Fibroblast of skin of left quadriceps (primary cell): ENCODE measurements at regions not wholly inside any gene's neighbourhood (a gene's known extent, or its start where the extent isn't known, plus 50 kb on each side); places are given as distances from the start of the nearest gene placed in this dataset.

Experiments used
- DNase-seq, 2 experiments: peaks; one replicate each; pipeline ENCODE4 v3.0.0-alpha.2; 2013; ENCODE audit warnings: low read depth in 2 of 2

GRCh38 chr9:115169003-115169402, 51.0 kb upstream of the TNC start:
- DNase-seq: no peak

GRCh38 chr9:115170358-115171073, 52.6 kb upstream of the TNC start:
- peak in 1 of 2 experiments; percentile 34 for DNase-seq

- no peak for DNase-seq
Observed at GRCh38 chr9:115171921-115172388, 54.0 kb upstream of the TNC start.

- DNase-seq: no peak
Observed at GRCh38 chr9:115182264-115182663, 64.3 kb upstream of the TNC start.

- no peak for DNase-seq
Observed at GRCh38 chr9:115183436-115183835, 65.5 kb upstream of the TNC start.

GRCh38 chr9:115189686-115190085, 71.7 kb upstream of the TNC start:
- DNase-seq: no peak

GRCh38 chr9:115191667-115192066, 73.7 kb upstream of the TNC start:
- no peak for DNase-seq

GRCh38 chr9:115192280-115192679, 74.3 kb upstream of the TNC start:
- DNase-seq: no peak

- no peak for DNase-seq
Observed at GRCh38 chr9:115192835-115193525, 75.0 kb upstream of the TNC start.

GRCh38 chr9:115193777-115194176, 75.8 kb upstream of the TNC start:
- no peak for DNase-seq

GRCh38 chr9:115194216-115194615, 76.3 kb upstream of the TNC start:
- DNase-seq: no peak

- DNase-seq: peak in 1 of 2 experiments; percentile 62
Observed at GRCh38 chr9:115195912-115196311, 78.0 kb upstream of the TNC start.

GRCh38 chr9:115196919-115197318, 79.0 kb upstream of the TNC start:
- no peak for DNase-seq

- DNase-seq: no peak
Observed at GRCh38 chr9:115198001-115198400, 80.0 kb upstream of the TNC start.

- peak in 1 of 2 experiments; percentile 71 for DNase-seq
Observed at GRCh38 chr9:115200711-115201505, 83.0 kb upstream of the TNC start.

- no peak for DNase-seq
Observed at GRCh38 chr9:115202181-115202580, 84.2 kb upstream of the TNC start.

GRCh38 chr9:115202960-115203751, 85.2 kb upstream of the TNC start:
- DNase-seq: peak; percentile 93 to 94

GRCh38 chr9:115204904-115205453, 87.0 kb upstream of the TNC start:
- peak; percentile 93 for DNase-seq

- no peak for DNase-seq
Observed at GRCh38 chr9:115207003-115207836, 89.3 kb upstream of the TNC start.

GRCh38 chr9:115208501-115208900, 90.5 kb upstream of the TNC start:
- DNase-seq: peak; percentile 83 to 85
